ENCODE measurements at regions not wholly inside any gene's neighbourhood (a gene's known extent, or its start where the extent isn't known, plus 50 kb on each side); places are given as distances from the start of the nearest gene placed in this dataset.

GRCh38 chr3:5579139-5579602 is 391.7 kb downstream of the EDEM1 start:
- H3K4me1 ChIP-seq (ENCODE audit: control insufficient read depth, extremely low read depth, insufficient read depth, low read length) = no peaks in the 10 kb centered on the region
- no peak overlapping the region for H3K27ac ChIP-seq (ENCODE audit: insufficient read depth, low read depth, low read length)
- BruUV-seq (replicated peaks) = no TSS peak
- no peaks in the 10 kb centered on the region for H3K9me1 ChIP-seq (replicated peaks; ENCODE audit: control insufficient read depth, extremely low read depth, insufficient read depth, low read length)
- intact Hi-C loops (cut with micrococcal nuclease) = no loop called here
- no peaks in the 10 kb centered on the region for H3K79me2 ChIP-seq (ENCODE audit: control insufficient read depth, insufficient read depth, low read length)
- no peak for DNase-seq (ENCODE audit: low read depth, low spot score)
- H3K4me3 ChIP-seq (replicated peaks in 1 of 3; ENCODE audit: insufficient read depth in 1 of 3, low read depth in 1 of 3, low read length in 3 of 3) = no peak overlapping the region
- H4K20me1 ChIP-seq (replicated peaks; ENCODE audit: control insufficient read depth, extremely low read depth, insufficient read depth, low read length) = no peaks in the 10 kb centered on the region
- no peaks in the 10 kb centered on the region for H3K27me3 ChIP-seq (ENCODE audit: control insufficient read depth in 2 of 2, insufficient read depth in 2 of 2, low read length in 2 of 2)
- no peaks in the 10 kb centered on the region for H3K36me3 ChIP-seq (ENCODE audit: control insufficient read depth in 2 of 2, extremely low read depth in 1 of 2, insufficient read depth in 2 of 2, low read length in 2 of 2)
- FAIRE-seq = no peak
- CTCF ChIA-PET = no interaction called here
- H3K9ac ChIP-seq (replicated peaks; ENCODE audit: extremely low read depth, insufficient read depth, low read length) = no peak overlapping the region
- dilution Hi-C loops (cut with MboI; ENCODE audit: extremely low pct_ligation_motif_present, low sequenced_read_pairs) = no loop called here
- no peak overlapping the region for H2AFZ ChIP-seq (ENCODE audit: low read depth, low read length)
- POLR2A ChIA-PET = no interaction called here
- H3K9me3 ChIP-seq (replicated peaks; ENCODE audit: control insufficient read depth, insufficient read depth, low read length) = peaks cover 6% of the 10 kb centered on the region
- no peak overlapping the region for H3K4me2 ChIP-seq (ENCODE audit: insufficient read depth, low read length)
- TF ChIP-seq CTCF (IDR thresholded peaks at IDR 0.05; ENCODE audit: extremely low read depth in 1 of 2, insufficient read depth in 1 of 2, low read depth in 1 of 2, low read length in 2 of 2) (no peak), GATA2 (IDR thresholded peaks at IDR 0.05; ENCODE audit: insufficient read depth, insufficient read length, low read depth, low read length) (no peak), POLR2AphosphoS5 (IDR thresholded peaks at IDR 0.05; ENCODE audit: insufficient read depth, low read depth, low read length) (no peak), MYC (IDR thresholded peaks at IDR 0.05; ENCODE audit: low read depth, low read length) (no peak), MAX (IDR thresholded peaks at IDR 0.05; ENCODE audit: insufficient read depth, insufficient read length) (no peak), FOS (IDR thresholded peaks at IDR 0.05; ENCODE audit: borderline replicate concordance, insufficient read depth, low read length) (no peak), POLR2A (IDR thresholded peaks at IDR 0.05; ENCODE audit: low read depth, low read length) (no peak), JUN (IDR thresholded peaks at IDR 0.05; ENCODE audit: borderline replicate concordance, insufficient read depth, insufficient read length, low read depth) (no peak), EZH2 (IDR thresholded peaks at IDR 0.05; ENCODE audit: borderline replicate concordance, low read depth, low read length, severe bottlenecking) (no peak)

Data from endothelial cell of umbilical vein (primary cell).